ENCODE measurements at regions not wholly inside any gene's neighbourhood (a gene's known extent, or its start where the extent isn't known, plus 50 kb on each side); places are given as distances from the start of the nearest gene placed in this dataset.

- no peak for TF ChIP-seq POLR2A (IDR thresholded peaks at IDR 0.05)
- TF ChIP-seq, protein P1, sequence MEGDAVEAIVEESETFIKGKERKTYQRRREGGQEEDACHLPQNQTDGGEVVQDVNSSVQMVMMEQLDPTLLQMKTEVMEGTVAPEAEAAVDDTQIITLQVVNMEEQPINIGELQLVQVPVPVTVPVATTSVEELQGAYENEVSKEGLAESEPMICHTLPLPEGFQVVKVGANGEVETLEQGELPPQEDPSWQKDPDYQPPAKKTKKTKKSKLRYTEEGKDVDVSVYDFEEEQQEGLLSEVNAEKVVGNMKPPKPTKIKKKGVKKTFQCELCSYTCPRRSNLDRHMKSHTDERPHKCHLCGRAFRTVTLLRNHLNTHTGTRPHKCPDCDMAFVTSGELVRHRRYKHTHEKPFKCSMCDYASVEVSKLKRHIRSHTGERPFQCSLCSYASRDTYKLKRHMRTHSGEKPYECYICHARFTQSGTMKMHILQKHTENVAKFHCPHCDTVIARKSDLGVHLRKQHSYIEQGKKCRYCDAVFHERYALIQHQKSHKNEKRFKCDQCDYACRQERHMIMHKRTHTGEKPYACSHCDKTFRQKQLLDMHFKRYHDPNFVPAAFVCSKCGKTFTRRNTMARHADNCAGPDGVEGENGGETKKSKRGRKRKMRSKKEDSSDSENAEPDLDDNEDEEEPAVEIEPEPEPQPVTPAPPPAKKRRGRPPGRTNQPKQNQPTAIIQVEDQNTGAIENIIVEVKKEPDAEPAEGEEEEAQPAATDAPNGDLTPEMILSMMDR (IDR thresholded peaks at IDR 0.05) = no peak
- TF ChIP-seq POLR2AphosphoS5 (IDR thresholded peaks at IDR 0.05) = no peak
- TF ChIP-seq EP300 (IDR thresholded peaks at IDR 0.05) = no peak
Observed at GRCh38 chr4:162560073-162560472, 396.3 kb upstream of the FSTL5 start.
